Chondrocyte (in vitro differentiated cells): ENCODE measurements at regions not wholly inside any gene's neighbourhood (a gene's known extent, or its start where the extent isn't known, plus 50 kb on each side); places are given as distances from the start of the nearest gene placed in this dataset.

Experiments used
- DNase-seq: peaks from one replicate; pipeline ENCODE4 v3.0.0; 2021; ENCODE audit warnings: mixed read lengths, low spot score
- H3K27ac Mint-ChIP-seq: one replicate; pipeline ENCODE4 v1.8.0; 2021; ENCODE audit warnings: mild to moderate bottlenecking, moderate library complexity, mixed read lengths; ENCODE audit not compliant: unreplicated experiment
- H3K27me3 Mint-ChIP-seq: 2 replicates; pipeline ENCODE4 v1.8.0; 2021; ENCODE audit warnings: low read depth, mixed read lengths
- H3K36me3 Mint-ChIP-seq: 2 replicates; pipeline ENCODE4 v1.8.0; 2021; ENCODE audit warnings: low read depth, mixed read lengths
- H3K4me1 Mint-ChIP-seq: 2 replicates; pipeline ENCODE4 v1.8.0; 2021; ENCODE audit warnings: low read depth, mild to moderate bottlenecking, mixed read lengths
- H3K4me3 Mint-ChIP-seq: one replicate; pipeline ENCODE4 v1.8.0; 2021; ENCODE audit warnings: mild to moderate bottlenecking, moderate library complexity, mixed read lengths; ENCODE audit not compliant: unreplicated experiment
- H3K9me3 Mint-ChIP-seq: 2 replicates; pipeline ENCODE4 v1.8.0; 2021; ENCODE audit warnings: low read depth, mixed read lengths
- TF ChIP-seq, protein P1 (sequence below): fragments of 200-600 bp; sonication (generic); IDR thresholded peaks from 2 replicates; pipeline ENCODE4 v1.5.0; 2021; ENCODE audit warnings: antibody characterized with exemption, mild to moderate bottlenecking, moderate library complexity

DNA sequence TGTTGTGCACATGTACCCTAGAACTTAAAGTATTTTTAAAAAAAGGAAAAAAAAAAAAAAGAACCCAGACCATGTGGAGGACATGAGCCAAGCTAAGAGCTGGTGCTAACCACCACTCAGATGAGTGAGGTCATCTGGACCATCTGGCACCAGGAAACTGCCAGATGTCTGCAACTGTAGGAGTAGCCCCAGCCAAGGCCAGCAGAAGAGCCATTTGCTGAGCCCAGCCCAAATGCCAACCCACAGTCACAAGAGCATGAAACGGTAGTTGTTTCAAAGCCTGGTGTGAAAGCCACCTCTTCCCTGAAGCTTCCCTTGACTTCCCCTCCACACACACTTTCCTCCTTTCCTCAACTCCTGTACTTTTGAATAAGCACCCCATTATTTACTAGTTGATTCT lies 69.2 kb upstream of the FCN1 start:
- H3K36me3 Mint-ChIP-seq = peaks cover 3% of the 10 kb centered on the region
- H3K4me3 Mint-ChIP-seq = no peak overlapping the region
- no peak overlapping the region for H3K27ac Mint-ChIP-seq
- peaks cover 13% of the 10 kb centered on the region for H3K9me3 Mint-ChIP-seq
- no peak for DNase-seq
- TF ChIP-seq, protein P1, sequence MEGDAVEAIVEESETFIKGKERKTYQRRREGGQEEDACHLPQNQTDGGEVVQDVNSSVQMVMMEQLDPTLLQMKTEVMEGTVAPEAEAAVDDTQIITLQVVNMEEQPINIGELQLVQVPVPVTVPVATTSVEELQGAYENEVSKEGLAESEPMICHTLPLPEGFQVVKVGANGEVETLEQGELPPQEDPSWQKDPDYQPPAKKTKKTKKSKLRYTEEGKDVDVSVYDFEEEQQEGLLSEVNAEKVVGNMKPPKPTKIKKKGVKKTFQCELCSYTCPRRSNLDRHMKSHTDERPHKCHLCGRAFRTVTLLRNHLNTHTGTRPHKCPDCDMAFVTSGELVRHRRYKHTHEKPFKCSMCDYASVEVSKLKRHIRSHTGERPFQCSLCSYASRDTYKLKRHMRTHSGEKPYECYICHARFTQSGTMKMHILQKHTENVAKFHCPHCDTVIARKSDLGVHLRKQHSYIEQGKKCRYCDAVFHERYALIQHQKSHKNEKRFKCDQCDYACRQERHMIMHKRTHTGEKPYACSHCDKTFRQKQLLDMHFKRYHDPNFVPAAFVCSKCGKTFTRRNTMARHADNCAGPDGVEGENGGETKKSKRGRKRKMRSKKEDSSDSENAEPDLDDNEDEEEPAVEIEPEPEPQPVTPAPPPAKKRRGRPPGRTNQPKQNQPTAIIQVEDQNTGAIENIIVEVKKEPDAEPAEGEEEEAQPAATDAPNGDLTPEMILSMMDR = no peak
- no peaks in the 10 kb centered on the region for H3K4me1 Mint-ChIP-seq
- H3K27me3 Mint-ChIP-seq = peaks cover 18% of the 10 kb centered on the region

DNA sequence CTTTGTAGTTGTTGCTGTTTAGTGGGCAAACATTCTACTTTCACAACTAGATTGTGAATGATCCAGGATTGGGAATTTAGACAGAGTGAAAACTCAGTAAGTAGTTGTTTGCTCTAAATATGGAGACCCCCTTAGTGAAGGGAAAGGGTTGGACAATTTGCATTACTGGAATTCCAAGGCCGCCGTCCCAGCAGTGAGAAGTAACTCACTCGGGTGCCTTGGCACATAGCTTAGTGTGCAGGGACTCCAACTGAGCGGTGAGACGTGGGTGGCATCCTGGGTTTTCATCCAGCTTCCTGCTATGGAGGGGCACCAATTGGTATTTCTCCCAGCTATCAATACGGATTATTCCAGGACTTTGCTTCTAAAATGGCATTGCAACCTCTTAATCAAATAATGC lies 69.7 kb upstream of the FCN1 start:
- H3K4me1 Mint-ChIP-seq = no peaks in the 10 kb centered on the region
- H3K27ac Mint-ChIP-seq = no peak overlapping the region
- DNase-seq = no peak
- TF ChIP-seq, protein P1 = no peak
- no peak overlapping the region for H3K4me3 Mint-ChIP-seq
- H3K27me3 Mint-ChIP-seq = peaks cover 17% of the 10 kb centered on the region
- peaks cover 13% of the 10 kb centered on the region for H3K9me3 Mint-ChIP-seq
- H3K36me3 Mint-ChIP-seq = peaks cover 3% of the 10 kb centered on the region

DNA sequence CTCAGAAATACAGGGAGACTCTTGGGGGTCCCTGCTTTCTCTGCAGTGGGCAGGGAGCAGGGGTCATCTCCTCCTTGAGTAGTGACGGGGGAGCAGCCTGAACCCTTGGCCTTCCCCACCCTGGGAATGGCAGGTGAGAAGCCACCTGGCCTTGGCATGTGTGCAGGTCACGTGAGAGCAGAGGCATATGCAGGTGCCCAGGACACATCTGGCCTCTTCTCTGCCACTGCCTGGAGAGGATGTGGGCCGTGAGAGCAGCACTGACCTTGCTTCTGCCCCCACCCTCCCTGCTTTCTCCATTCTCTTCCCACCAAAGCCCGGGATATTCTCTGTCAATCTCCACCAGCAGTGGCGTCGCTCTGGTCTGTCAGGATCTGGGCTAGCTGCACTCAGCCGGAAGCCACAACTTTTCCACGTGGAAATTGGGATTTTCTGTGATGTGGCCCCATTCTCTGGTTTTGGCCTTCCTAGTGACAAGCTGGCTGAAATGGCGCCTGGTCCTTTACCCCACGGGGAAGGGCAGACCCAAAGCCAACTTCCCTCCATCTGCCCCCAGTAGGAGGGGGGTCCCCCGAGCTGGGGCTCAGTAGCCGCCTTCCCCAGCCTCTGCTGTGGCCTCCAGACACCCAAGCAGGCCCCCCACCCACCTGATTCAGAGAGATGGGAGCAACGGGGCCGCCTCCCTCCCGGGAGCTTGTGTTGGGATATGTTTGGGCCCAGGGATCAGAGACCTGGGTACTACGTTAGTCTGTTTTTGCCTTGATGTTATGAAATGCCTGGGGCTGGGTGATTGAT lies 70.4 kb upstream of the FCN1 start:
- no peaks in the 10 kb centered on the region for H3K4me1 Mint-ChIP-seq
- H3K4me3 Mint-ChIP-seq = no peak overlapping the region
- peaks cover 3% of the 10 kb centered on the region for H3K36me3 Mint-ChIP-seq
- no peak for DNase-seq
- H3K9me3 Mint-ChIP-seq = peaks cover 13% of the 10 kb centered on the region
- no peak overlapping the region for H3K27ac Mint-ChIP-seq
- peaks cover 18% of the 10 kb centered on the region for H3K27me3 Mint-ChIP-seq
- TF ChIP-seq, protein P1 = no peak

DNA sequence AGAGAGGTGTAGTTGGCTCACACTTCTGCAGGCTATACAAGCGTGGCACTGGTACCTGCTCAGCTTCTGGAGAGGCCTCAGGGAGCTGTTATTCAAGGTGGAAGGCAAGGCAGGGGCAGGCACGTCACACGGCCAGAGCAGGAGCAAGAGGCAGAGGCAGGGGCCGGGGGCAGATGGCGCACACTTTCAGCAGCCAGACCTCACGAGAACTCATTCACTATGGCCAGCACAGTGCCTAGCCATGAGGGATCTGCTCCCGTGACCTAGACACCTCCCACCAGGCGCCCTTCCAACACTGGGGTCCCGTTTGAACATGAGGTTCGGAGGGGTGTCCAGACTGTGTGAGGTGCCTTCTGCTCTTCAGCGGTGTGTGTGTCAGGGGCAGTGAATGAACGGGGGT lies 71.0 kb upstream of the FCN1 start:
- Mint-ChIP-seq H3K36me3 (peaks cover 2% of the 10 kb centered on the region), H3K4me3 (no peak overlapping the region), H3K27me3 (peaks cover 20% of the 10 kb centered on the region), H3K4me1 (no peaks in the 10 kb centered on the region), H3K27ac (no peak overlapping the region), H3K9me3 (peaks cover 13% of the 10 kb centered on the region)
- DNase-seq = no peak
- TF ChIP-seq, protein P1 = no peak

DNA sequence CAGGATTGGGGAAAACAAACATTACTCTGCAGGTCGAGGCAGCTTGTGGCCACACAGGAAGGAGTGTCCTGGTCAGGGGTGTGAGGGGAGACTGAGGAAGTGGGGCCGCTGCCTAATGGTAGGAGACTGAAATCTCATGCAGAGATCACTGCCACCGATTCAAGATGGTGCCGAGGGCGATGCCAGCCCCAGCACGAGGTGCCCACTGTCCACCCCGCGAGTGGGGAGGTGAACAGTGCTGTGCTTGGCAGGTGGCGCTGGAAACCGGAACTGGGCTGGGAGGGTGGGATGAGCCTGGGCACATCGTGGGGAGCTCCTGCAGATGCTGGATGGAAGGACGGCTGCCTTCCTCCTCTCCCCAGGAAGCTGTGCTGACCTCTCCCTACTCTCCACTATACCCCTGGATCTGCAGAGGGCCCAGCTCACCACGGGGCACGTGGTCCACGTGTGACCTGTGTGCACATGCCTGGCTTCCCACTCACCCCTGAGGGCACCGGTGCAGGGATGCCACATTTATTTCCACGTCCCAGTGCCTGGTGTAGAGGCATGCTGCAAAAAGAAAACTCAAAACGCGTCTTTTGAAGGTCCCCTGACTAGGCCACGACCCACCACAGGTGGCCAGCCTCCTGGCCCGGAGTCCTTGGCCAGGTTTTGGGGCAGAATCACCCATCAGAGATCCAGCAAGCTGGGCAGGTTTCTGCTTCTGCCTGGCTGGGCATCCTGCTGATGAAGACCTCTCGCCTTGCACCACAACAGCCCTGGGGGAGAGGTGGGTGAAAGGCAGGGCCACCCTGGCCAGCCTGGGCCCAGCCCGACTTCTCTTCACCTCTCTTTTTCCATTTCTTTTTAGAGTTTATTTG lies 71.7 kb upstream of the FCN1 start:
- TF ChIP-seq, protein P1 = no peak
- H3K9me3 Mint-ChIP-seq = peaks cover 13% of the 10 kb centered on the region
- H3K4me3 Mint-ChIP-seq = no peak overlapping the region
- no peak for DNase-seq
- no peak overlapping the region for H3K27ac Mint-ChIP-seq
- H3K27me3 Mint-ChIP-seq = peaks cover 20% of the 10 kb centered on the region
- H3K36me3 Mint-ChIP-seq = peaks cover 2% of the 10 kb centered on the region
- H3K4me1 Mint-ChIP-seq = no peaks in the 10 kb centered on the region
